GM12892 (cell line): ENCODE measurements at regions not wholly inside any gene's neighbourhood (a gene's known extent, or its start where the extent isn't known, plus 50 kb on each side); places are given as distances from the start of the nearest gene placed in this dataset.

Source experiments
- POLR2A ChIP-seq: IDR thresholded peaks from 2 replicates; pipeline ENCODE4 v1.6.1; 2011; ENCODE audit warnings: low read depth, low read length, control low read depth
- POLR2AphosphoS5 ChIP-seq: IDR thresholded peaks from 2 replicates; pipeline ENCODE4 v1.6.1; 2011; ENCODE audit warnings: low read depth, low read length, control low read depth

- TF ChIP-seq POLR2A (no peak), POLR2AphosphoS5 (no peak)
Observed at GRCh38 chr7:68833422-68833821, 764.9 kb upstream of the AUTS2 start.
